ENCODE measurements at regions not wholly inside any gene's neighbourhood (a gene's known extent, or its start where the extent isn't known, plus 50 kb on each side); places are given as distances from the start of the nearest gene placed in this dataset.

- DNase-seq (ENCODE audit: low spot score) = peak; percentile 38
Observed at GRCh38 chr14:98808494-98809407, 463.2 kb downstream of the BCL11B start.

GRCh38 chr14:98816195-98816594 is 455.8 kb downstream of the BCL11B start:
- no peak for DNase-seq (ENCODE audit: low spot score)

GRCh38 chr14:98816720-98817119 is 455.3 kb downstream of the BCL11B start:
- no peak for DNase-seq (ENCODE audit: low spot score)

DNA sequence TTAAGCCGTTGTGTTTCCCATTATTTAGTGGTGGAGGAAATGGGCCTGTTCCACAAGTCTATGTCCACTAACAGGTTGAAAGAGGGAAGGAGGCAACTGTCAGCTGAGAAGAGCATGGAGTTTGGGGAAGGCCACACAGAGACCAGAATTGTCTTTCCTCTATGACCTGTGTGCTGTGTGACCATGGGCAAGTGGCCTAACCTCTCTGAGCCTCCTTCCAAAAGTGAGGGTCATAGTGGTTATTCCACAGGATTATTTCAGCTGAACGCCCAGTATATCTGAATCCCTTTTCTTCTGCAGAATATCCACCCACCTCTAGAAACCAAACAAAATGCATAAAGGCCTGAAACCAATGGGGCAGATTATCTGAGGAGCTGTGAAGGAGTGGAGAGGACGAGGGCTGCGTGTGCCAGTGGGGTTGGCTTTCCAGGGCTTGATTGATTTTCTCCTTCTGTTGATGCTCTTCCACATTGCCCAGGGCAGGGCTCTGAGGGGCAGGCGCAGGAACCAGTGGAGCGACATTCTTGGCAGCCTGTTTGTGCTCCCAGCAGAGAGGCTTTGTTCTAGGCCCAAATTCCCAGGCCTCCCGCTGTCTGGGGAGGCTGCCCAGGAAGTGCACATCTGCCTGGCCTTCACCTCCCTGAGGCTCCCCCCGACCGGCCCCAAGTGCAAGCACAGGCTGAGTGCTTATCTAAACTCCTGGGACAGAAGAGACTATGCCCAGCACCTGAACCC is 452.7 kb downstream of the BCL11B start:
- DNase-seq (ENCODE audit: low spot score) = no peak

DNA sequence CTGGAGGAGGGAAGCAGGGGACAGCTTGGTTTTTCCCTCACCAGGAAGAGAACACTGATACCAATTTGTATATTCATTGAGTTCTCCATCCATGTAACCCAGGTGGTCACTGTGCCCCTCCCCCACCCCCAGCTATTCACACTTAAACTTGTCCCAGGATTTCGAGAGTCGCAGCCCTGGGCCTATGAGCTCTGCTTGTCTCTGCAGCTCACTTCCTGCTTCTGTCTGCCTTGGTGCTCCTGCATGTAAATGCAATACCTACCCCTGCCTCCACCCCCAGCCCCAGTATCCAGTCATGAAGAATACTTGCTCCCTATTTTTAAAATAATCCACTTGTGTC is 452.2 kb downstream of the BCL11B start:
- DNase-seq (ENCODE audit: low spot score) = no peak

DNA sequence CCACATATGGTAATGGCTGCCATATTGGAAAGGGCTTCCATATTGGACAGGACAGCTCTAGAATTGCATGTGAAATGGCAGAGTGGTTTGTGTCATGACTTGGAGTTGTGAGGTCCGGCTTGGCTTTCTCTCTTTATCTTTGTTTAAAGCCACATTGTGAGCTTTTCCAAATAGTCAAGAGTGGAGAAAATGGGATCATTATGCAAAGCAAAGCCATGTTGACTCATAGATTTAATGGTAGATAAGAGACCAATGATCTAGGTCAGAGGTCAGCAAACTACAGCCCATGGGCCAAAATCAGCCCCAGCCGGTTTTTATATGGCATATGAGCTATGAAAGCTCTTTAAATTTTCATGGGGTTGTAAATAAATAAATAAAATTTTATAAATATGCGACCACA is 449.1 kb downstream of the BCL11B start:
- DNase-seq (ENCODE audit: low spot score) = peak; percentile 45

- peak; percentile 33 for DNase-seq (ENCODE audit: low spot score)
Observed at GRCh38 chr14:98826618-98827017, 445.4 kb downstream of the BCL11B start.

GRCh38 chr14:98834119-98834518 is 437.9 kb downstream of the BCL11B start:
- no peak for DNase-seq (ENCODE audit: low spot score)

DNA sequence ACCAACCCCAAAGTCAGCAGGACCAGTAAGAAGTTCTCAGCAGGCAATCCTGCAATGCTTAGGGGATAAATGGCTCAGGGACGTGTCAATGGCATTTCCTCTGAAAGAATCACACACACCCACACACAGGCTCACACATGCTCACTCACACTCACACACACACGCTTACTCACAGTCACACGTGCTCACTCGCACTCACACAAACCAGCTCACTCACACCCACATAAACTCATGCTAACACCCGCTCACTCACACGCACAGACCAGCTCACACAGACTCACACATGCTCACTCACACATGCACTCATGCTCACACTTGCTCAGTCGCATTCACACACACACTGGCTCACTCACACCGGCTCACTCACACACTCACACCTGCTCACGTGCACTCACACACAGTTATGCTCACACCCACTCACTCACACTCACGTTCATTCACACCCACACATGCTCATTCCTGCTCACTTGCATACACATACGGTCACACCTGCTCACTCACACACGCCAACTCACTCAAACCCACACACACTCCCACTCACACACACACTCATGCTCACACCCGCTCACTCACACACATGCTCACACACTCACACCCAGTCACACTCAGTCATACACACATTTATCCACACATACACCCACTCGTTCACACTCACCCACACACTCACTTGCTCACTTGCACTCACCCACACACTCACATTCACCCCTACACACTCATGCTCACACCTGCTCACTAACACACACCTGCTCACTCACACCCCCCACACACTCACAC is 436.8 kb downstream of the BCL11B start:
- DNase-seq (ENCODE audit: low spot score) = no peak

DNA sequence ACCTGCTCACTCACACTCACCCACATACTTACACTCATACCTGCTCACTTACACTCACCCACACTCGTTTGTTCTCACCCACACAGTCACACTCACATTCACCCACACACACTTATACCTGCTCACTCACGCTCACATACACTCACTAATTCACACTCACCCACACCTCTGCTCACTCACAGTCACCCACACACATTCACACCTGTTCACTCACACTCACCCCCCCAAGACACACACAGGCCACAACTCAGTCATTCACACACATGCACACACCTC is 436.2 kb downstream of the BCL11B start:
- DNase-seq (ENCODE audit: low spot score) = no peak

DNA sequence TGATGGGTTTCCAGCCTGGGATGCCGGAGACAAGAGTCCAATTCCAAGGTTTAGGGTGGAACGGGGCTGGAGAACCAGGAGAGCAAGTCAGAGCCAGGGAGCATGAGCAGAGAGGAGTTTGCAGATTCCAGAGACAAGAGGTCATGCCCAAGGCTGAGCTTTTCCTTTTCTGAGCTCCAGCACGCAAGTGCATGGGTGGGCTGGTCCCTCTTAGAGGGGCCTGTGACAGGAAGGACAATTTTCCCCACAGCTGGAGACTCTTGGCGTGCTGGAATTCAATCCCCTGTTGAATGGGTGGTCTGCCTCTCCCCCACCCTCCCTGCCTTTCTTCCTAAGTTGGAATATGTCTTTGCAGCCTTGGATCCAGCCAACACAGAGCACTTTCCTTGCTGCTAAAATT is 431.9 kb downstream of the BCL11B start:
- no peak for DNase-seq (ENCODE audit: low spot score)

- DNase-seq (ENCODE audit: low spot score) = no peak
Observed at GRCh38 chr14:98840511-98840910, 431.5 kb downstream of the BCL11B start.

DNA sequence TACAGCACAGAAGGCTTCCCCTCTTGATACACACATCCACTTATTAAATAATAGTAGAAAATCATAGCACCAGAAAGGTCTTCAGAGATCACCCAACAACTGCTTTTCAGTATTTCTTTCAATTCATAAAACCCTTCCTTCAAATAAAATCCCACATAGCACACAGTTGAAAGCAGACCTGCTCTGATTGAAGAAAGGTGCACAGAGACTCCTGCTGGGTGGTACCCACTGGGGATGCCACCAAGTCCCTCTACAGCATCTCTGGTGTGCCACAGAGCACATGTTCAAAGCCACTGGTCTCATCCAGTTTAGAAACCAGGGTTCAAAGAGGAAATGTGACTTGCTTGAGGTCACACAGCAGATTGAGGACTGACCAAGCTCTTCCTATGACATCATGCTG is 427.5 kb downstream of the BCL11B start:
- no peak for DNase-seq (ENCODE audit: low spot score)

DNA sequence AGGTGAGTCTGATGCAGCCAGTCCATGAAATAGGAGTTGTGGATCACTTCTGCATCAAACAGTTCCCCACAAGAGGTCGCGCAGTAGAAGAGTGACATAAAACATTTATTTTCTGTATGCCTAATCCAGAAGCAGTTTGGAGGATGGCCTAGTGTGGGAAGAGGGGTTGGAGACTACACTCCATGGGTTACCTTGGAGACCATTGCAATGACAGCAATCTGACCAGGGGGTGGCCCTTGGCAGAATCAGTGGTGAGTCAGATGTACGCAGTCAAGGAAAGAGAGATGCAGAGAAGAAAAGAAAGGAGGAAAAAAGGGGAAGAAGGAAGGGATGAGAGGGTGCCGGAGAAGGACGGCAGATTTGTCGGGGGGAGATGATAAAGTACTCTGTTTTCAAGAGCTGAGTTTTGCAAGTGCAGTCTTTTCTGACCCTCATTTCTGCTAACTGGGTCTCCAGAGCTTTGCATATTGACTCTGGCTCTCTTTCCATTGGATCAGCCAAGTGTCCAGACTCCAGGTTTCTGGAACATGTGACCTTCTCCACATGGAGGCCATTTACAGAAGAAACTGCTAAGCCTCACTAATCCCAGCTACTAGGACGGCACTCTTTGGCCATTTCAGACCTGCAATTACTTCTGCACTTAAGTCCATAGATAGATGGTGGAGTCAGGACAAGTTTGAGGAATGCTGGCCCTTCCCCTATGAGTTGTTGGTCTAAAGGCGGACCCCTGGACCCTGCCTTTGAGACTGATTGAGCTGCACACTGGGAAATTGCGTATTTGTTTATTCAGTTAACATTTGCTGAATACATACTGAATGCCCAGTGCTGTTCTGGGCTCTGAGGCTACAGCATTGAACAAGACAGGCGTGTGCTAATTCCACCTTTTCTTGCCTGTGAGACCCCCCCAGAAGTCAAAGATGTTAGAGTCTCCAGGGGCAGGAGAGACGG is 424.2 kb downstream of the BCL11B start:
- DNase-seq (ENCODE audit: low spot score) = peak; percentile 10

DNA sequence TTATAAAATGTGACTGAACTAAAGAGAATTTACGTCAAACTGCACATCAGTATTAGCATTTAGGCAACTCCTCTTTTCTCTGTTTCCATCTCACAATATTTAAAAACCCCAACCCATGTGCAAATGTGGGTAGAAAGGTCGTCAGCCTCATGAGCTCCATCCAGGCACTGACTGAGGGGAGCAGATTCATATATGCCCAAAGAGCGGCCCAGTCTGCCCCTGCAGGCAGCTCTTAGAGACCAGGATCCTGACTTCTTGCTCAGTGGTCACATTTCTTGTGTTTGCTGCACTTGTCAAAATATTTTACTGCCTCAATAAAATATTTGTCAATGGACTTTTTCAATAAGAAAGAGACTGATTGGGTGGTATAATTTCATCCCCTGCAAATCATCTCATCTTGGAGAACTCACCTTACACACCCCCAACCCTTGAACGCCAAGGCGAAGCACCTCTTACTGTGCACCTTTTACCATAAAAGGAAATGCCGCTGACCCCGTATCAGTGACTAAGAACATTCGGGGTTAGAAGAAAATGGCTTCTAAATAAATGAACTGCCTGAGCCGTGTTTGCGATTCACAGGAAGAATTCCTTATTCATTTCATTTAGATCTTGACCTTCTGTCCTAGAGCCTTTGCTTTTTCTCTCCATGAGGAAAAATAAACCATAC is 418.8 kb downstream of the BCL11B start:
- DNase-seq (ENCODE audit: low spot score) = no peak

DNA sequence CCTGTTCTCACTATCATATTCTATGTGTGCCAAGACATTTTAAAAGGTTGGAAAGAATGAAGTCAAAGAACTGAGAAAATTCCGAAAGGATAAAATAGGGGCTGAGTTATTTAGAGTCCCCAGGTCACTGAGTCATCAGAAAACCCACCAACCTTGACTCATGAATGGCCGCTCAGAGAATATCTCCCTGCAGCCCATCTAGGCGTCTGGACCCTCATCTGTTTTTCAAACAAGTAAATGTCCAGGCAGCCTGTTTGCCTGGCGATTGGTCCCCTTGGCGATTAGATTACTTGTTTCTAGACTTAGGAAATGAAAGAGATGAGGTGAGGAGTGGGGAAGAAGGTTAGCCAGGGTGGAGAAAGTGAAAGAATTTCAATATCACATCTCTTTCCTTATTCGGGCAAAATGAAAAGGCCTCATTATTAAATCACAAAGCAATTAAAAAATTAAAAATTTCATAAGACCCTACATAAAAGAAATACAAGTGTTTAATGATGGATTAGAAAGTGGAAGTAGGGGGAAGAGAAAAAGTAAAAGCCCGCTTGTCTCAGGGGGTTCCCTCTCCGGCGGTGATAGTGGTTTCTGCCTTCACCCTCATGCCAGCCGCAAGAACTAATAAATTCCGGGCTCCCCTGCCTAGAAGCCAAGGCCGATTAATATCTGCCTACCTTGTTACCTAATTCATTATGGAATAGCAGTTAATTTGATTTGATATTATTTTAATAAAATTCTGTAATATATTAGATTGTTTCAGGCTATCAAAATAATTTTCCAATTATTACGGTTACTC is 415.9 kb downstream of the BCL11B start:
- no peak for DNase-seq (ENCODE audit: low spot score)

- DNase-seq (ENCODE audit: low spot score) = no peak
Observed at GRCh38 chr14:98858158-98858557, 413.8 kb downstream of the BCL11B start.

DNA sequence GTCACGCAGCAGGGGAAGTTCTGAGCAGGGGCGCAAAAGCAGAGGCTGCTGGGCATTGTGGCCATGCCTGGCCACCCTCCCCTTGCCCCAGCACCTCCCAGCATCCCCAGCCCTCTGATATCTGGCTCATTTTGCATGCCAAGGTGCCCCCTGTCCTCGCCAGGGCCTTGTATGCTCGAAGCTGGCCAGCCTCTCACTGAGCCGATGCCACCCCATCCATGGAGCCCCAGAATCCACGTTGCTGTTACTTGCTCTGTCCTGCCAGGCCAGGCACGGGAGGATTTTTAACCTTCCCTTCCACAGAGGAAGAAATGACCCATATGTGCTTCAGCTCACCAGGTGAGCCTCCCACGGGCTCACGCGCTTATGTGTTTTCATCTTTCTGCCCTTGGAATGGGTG is 413.4 kb downstream of the BCL11B start:
- DNase-seq (ENCODE audit: low spot score) = no peak

- no peak for DNase-seq (ENCODE audit: low spot score)
Observed at GRCh38 chr14:98859301-98859700, 412.7 kb downstream of the BCL11B start.

GRCh38 chr14:98864211-98864610 is 407.8 kb downstream of the BCL11B start:
- DNase-seq (ENCODE audit: low spot score) = no peak
